Calu3 (cell line): ENCODE measurements at regions not wholly inside any gene's neighbourhood (a gene's known extent, or its start where the extent isn't known, plus 50 kb on each side); places are given as distances from the start of the nearest gene placed in this dataset.

Source experiments
- BruUV-seq: library from RNA; stranded (reverse); fragments of 400-500 nt; replicated peaks from 2 replicates; lab custom pipeline; 2021; lab: Mats Ljungman, UMichigan
- CTCF ChIA-PET: fragments of 300-600 bp; sonication (Branson Sonifier 250); formaldehyde crosslinking; loops from one replicate; lab custom pipeline; 2022; ENCODE audit warnings: antibody characterized with exemption; lab: Charles Lee
- DNase-seq: peaks from one replicate; pipeline ENCODE4 v3.0.0; 2022
- H3K27ac Mint-ChIP-seq: one replicate; pipeline ENCODE4 v1.8.0; 2022; ENCODE audit warnings: mixed read lengths; ENCODE audit not compliant: unreplicated experiment
- H3K27me3 Mint-ChIP-seq: one replicate; pipeline ENCODE4 v1.8.0; 2022; ENCODE audit warnings: mixed read lengths; ENCODE audit not compliant: unreplicated experiment
- H3K36me3 Mint-ChIP-seq: one replicate; pipeline ENCODE4 v1.8.0; 2022; ENCODE audit warnings: mild to moderate bottlenecking, moderate library complexity, mixed read lengths; ENCODE audit not compliant: insufficient read depth, unreplicated experiment
- H3K4me1 Mint-ChIP-seq: one replicate; pipeline ENCODE4 v1.8.0; 2022; ENCODE audit warnings: mild to moderate bottlenecking, low read depth, mixed read lengths; ENCODE audit not compliant: unreplicated experiment
- H3K4me3 Mint-ChIP-seq: one replicate; pipeline ENCODE4 v1.8.0; 2022; ENCODE audit warnings: mild to moderate bottlenecking, low read depth, moderate library complexity, mixed read lengths; ENCODE audit not compliant: unreplicated experiment
- H3K9me3 Mint-ChIP-seq: one replicate; pipeline ENCODE4 v1.8.0; 2022; ENCODE audit warnings: low read depth, mixed read lengths; ENCODE audit not compliant: unreplicated experiment
- intact Hi-C: fragments of 100-400 bp; cut with micrococcal nuclease; formaldehyde crosslinking; loops from one replicate; pipeline ENCODE4 v1.10.0; 2022; ENCODE audit not compliant: unreplicated experiment
- TF ChIP-seq, protein P1 (sequence below): fragments of 200-600 bp; IDR thresholded peaks from one replicate; pipeline ENCODE4 v1.8.0; 2022; ENCODE audit warnings: antibody characterized with exemption; ENCODE audit not compliant: unreplicated experiment

- intact Hi-C loops = no loop called here
- Mint-ChIP-seq H3K36me3 (no peaks in the 10 kb centered on the region), H3K4me1 (no peaks in the 10 kb centered on the region), H3K4me3 (no peak overlapping the region), H3K27ac (no peak overlapping the region), H3K9me3 (no peaks in the 10 kb centered on the region), H3K27me3 (peaks cover 16% of the 10 kb centered on the region)
- BruUV-seq = no TSS peak
- TF ChIP-seq, protein P1, sequence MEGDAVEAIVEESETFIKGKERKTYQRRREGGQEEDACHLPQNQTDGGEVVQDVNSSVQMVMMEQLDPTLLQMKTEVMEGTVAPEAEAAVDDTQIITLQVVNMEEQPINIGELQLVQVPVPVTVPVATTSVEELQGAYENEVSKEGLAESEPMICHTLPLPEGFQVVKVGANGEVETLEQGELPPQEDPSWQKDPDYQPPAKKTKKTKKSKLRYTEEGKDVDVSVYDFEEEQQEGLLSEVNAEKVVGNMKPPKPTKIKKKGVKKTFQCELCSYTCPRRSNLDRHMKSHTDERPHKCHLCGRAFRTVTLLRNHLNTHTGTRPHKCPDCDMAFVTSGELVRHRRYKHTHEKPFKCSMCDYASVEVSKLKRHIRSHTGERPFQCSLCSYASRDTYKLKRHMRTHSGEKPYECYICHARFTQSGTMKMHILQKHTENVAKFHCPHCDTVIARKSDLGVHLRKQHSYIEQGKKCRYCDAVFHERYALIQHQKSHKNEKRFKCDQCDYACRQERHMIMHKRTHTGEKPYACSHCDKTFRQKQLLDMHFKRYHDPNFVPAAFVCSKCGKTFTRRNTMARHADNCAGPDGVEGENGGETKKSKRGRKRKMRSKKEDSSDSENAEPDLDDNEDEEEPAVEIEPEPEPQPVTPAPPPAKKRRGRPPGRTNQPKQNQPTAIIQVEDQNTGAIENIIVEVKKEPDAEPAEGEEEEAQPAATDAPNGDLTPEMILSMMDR = no peak
- no peak for DNase-seq
- CTCF ChIA-PET = no interaction called here
Observed at GRCh38 chr2:7325186-7325585, 408.0 kb downstream of the RNF144A start.

GRCh38 chr2:7329465-7329864 lies 412.3 kb downstream of the RNF144A start:
- BruUV-seq = no TSS peak
- Mint-ChIP-seq H3K9me3 (no peaks in the 10 kb centered on the region), H3K4me3 (no peak overlapping the region), H3K4me1 (no peaks in the 10 kb centered on the region), H3K27ac (no peak overlapping the region), H3K27me3 (peaks cover 18% of the 10 kb centered on the region), H3K36me3 (no peaks in the 10 kb centered on the region)
- DNase-seq = no peak
- CTCF ChIA-PET = no interaction called here
- TF ChIP-seq, protein P1 = no peak
- intact Hi-C loops = no loop called here

DNA sequence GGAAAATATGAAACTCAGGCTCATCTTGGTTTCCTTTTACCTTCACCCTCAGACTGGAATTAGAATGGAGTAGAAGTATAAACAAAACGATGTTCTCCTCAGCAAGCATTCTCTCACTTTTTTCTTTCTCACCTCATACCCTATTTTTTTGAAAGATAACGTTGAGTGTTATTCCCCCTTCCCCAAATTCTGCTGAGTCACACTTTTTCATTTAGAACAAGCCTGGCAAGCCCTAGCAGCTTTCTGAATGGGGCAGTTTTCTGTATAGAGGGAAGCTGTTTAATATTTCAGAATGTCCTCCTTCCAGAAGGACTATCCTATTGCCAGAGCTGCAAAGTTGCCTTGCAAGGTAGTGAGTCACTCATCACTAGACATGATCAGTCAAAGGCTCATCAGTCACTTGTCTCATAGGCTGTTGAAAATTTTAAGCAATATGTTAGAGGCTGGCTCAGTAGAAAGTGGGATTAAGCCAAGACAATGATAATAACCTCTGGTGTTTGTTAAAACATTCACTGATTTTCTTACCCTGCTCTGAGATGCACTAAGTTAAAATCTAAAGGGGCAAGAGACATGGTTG lies 416.1 kb downstream of the RNF144A start:
- DNase-seq = no peak
- no peak overlapping the region for H3K27ac Mint-ChIP-seq
- H3K4me3 Mint-ChIP-seq = no peak overlapping the region
- intact Hi-C loops = no loop called here
- H3K27me3 Mint-ChIP-seq = peaks cover 33% of the 10 kb centered on the region
- BruUV-seq = no TSS peak
- H3K4me1 Mint-ChIP-seq = no peaks in the 10 kb centered on the region
- TF ChIP-seq, protein P1 = no peak
- CTCF ChIA-PET = no interaction called here
- peaks cover 3% of the 10 kb centered on the region for H3K9me3 Mint-ChIP-seq
- H3K36me3 Mint-ChIP-seq = no peaks in the 10 kb centered on the region

DNA sequence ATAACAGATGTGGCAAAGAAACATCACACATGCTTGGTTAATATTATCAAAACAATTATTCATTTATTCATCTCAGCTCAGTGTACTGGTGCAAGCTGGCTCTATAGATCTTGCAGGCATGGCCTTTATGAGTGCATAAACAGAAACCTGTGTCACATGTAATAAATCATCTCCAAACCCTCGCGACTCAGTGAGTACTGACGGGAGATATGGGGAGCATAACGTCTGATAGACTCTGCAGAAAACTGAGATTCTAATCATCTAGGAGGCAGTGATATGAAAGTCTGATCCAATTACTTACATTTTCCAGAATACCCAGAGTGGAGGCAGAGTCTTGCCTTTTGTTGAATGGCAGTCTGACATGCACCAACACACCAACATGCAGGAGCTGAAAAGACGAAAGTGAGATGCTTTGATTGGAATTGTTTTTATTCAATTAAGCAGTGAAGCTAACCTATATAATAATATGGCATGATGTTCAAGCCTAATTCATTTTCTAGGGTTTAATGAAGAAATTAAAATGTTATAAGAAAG lies 416.8 kb downstream of the RNF144A start:
- BruUV-seq = no TSS peak
- Mint-ChIP-seq H3K27me3 (peaks cover 26% of the 10 kb centered on the region), H3K4me3 (no peak overlapping the region), H3K36me3 (no peaks in the 10 kb centered on the region), H3K4me1 (no peaks in the 10 kb centered on the region), H3K27ac (no peak overlapping the region), H3K9me3 (peaks cover 3% of the 10 kb centered on the region)
- CTCF ChIA-PET = no interaction called here
- intact Hi-C loops = no loop called here
- TF ChIP-seq, protein P1 = no peak
- DNase-seq = no peak
